ENCODE measurements at regions not wholly inside any gene's neighbourhood (a gene's known extent, or its start where the extent isn't known, plus 50 kb on each side); places are given as distances from the start of the nearest gene placed in this dataset.

GRCh38 chr12:85509081-85509856, 229.2 kb downstream of the ALX1 start:
- TF ChIP-seq CTCF (IDR thresholded peaks at IDR 0.05) = no peak
- no peak for TF ChIP-seq POLR2A (IDR thresholded peaks at IDR 0.05)
